Keratinocyte (primary cell): ENCODE measurements at regions not wholly inside any gene's neighbourhood (a gene's known extent, or its start where the extent isn't known, plus 50 kb on each side); places are given as distances from the start of the nearest gene placed in this dataset.

Source experiments
- DNase-seq: peaks from one replicate; pipeline ENCODE4 v3.0.0-alpha.2; 2011; ENCODE audit warnings: low read depth, missing footprints, low spot score
- FAIRE-seq: peaks from 2 replicates; lab custom pipeline; 2011; peaks lifted over from hg19 to GRCh38; lab: Jason Lieb, UNC
- H2AFZ ChIP-seq: 2 replicates; pipeline ENCODE4 v1.6.0; 2012; ENCODE audit warnings: low read length, control low read depth, inconsistent platforms; ENCODE audit not compliant: control insufficient read depth
- H3K27ac ChIP-seq: 2 replicates; pipeline ENCODE4 v1.5.1; 2011; ENCODE audit warnings: low read length; ENCODE audit not compliant: control insufficient read depth, insufficient read depth
- H3K27me3 ChIP-seq: 3 replicates; pipeline ENCODE4 v1.6.0; 2011; ENCODE audit warnings: low read length; ENCODE audit not compliant: control insufficient read depth, insufficient read depth; ENCODE audit errors: extremely low read depth
- H3K36me3 ChIP-seq, 2 experiments: 2 replicates in 1 of 2; 3 replicates in 1 of 2; pipeline ENCODE4 v1.5.1; 2011; ENCODE audit warnings: low read length in 2 of 2, mild to moderate bottlenecking in 1 of 2; ENCODE audit not compliant: control insufficient read depth in 2 of 2, insufficient read depth in 2 of 2; ENCODE audit errors: extremely low read depth in 1 of 2
- H3K4me1 ChIP-seq: 3 replicates; pipeline ENCODE4 v1.5.1; 2011; ENCODE audit warnings: low read length; ENCODE audit not compliant: control insufficient read depth, insufficient read depth; ENCODE audit errors: extremely low read depth
- H3K4me2 ChIP-seq: 3 replicates; pipeline ENCODE4 v1.6.0; 2011; ENCODE audit warnings: low read depth, low read length; ENCODE audit not compliant: control insufficient read depth, insufficient read depth; ENCODE audit errors: extremely low read depth
- H3K4me3 ChIP-seq, 3 experiments: fragments of 200-600 bp in 1 of 3; sonication (generic) in 1 of 3; 2 replicates in 2 of 3; 3 replicates in 1 of 3; pipeline ENCODE4 v1.5.1; 2011 to 2016; ENCODE audit warnings: low read length in 3 of 3, mild to moderate bottlenecking in 3 of 3, control low read depth in 2 of 3, inconsistent platforms in 1 of 3, low read depth in 1 of 3, mixed read lengths in 1 of 3, mixed run types in 1 of 3, moderate library complexity in 1 of 3; ENCODE audit not compliant: control insufficient read depth in 2 of 3, insufficient read depth in 2 of 3; ENCODE audit errors: extremely low read depth in 1 of 3
- H3K79me2 ChIP-seq: 2 replicates; pipeline ENCODE4 v1.6.0; 2012; ENCODE audit warnings: low read length; ENCODE audit not compliant: control insufficient read depth, insufficient read depth
- H3K9ac ChIP-seq: 3 replicates; pipeline ENCODE4 v1.6.0; 2011; ENCODE audit warnings: low read length; ENCODE audit not compliant: control insufficient read depth, insufficient read depth; ENCODE audit errors: extremely low read depth
- H3K9me1 ChIP-seq: 3 replicates; pipeline ENCODE4 v1.6.0; 2011; ENCODE audit warnings: low read length; ENCODE audit not compliant: control insufficient read depth, insufficient read depth; ENCODE audit errors: extremely low read depth
- H3K9me3 ChIP-seq: 2 replicates; pipeline ENCODE4 v1.5.1; 2012; ENCODE audit warnings: low read depth, low read length; ENCODE audit not compliant: control insufficient read depth
- H4K20me1 ChIP-seq: 3 replicates; pipeline ENCODE4 v1.6.0; 2011; ENCODE audit warnings: low read length; ENCODE audit not compliant: control insufficient read depth, insufficient read depth; ENCODE audit errors: extremely low read depth
- EZH2 ChIP-seq: IDR thresholded peaks from one replicate; pipeline ENCODE4 v1.6.1; 2012; ENCODE audit warnings: inconsistent platforms, mild to moderate bottlenecking, low read length, moderate library complexity
- dilution Hi-C: fragments of 300-500 bp; cut with MboI; formaldehyde crosslinking; loops from one replicate; pipeline ENCODE4 v1.7.0; 2020; ENCODE audit warnings: low sequenced_read_pairs; ENCODE audit not compliant: extremely low pct_ligation_motif_present
- TF ChIP-seq, protein P1 (sequence below), 3 experiments: IDR thresholded peaks in 1 of 3; conservative IDR thresholded peaks in 1 of 3; optimal IDR thresholded peaks in 1 of 3; 2 replicates in 2 of 3; 3 replicates in 1 of 3; pipeline versions ENCODE3 to v1.5.1; 2011; ENCODE audit warnings: low read length in 3 of 3, mild to moderate bottlenecking in 3 of 3, moderate library complexity in 2 of 3, control low read depth in 1 of 3, inconsistent platforms in 1 of 3; ENCODE audit not compliant: insufficient read depth in 2 of 3; ENCODE audit errors: extremely low read depth in 1 of 3

DNA sequence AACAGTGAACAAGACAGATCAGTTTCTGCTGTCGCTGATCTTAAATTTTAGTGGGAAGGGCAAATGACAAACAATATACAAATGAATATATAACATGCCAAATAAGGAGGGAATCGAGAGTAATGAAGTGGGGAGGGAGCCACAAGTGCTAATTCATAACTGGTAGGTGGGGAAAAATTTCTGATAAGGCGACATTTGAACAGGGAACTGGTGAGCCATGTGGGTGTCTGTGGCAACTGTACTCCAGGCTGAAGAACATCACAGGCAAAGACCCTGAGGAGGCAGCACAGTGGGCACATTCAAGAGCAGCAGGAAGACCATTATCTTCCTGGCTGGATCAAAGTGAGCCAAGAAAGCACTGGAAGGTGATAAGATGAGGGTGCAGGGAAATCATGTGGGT lies 51.6 kb upstream of the CD28 start:
- no peaks in the 10 kb centered on the region for H3K79me2 ChIP-seq
- dilution Hi-C loops: no loop called here

DNA sequence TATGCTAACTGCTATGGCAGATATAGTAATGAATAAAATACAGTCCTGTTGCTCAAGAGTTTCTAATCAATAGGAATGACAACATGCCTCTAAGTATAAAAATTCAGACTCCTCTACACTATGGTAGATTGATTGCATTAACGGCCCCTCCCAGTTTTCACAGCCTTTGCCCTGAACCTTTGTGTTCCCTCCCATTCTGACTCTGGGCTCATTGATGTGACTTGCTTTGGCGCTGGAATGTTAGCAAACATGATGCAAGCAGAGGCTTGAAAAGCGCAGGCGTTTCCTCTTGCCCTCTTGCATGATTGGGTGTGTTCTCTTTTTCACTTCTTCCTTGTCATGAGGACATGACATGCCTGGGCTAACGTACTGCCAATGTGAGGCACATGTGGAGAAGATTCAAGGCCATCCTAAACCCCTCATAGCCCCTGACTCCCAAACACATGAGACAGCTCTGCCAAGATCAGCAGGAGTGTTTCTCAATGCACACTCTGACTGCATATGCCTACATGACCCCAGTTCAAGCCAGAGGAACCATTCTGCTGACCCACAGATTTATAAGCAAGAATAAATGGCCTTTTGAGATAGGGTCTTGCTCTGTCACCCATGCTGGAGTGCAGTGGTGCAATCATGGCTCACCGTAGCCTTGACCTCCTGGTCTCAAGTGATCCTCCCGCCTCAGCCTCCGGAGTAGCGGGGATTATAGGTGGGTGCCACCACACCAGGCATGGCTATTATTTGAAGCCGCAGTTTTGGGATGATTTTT lies 49.7 kb upstream of the CD28 start:
- Histone ChIP-seq H3K4me1 (peaks cover 14% of the 10 kb centered on the region), H3K9ac (peak overlapping the region; percentile 22), H3K79me2 (no peaks in the 10 kb centered on the region), H3K9me3 (no peaks in the 10 kb centered on the region), H3K9me1 (no peaks in the 10 kb centered on the region), H4K20me1 (no peaks in the 10 kb centered on the region), H3K27me3 (no peaks in the 10 kb centered on the region), H3K27ac (peak overlapping the region; percentile 76), H2AFZ (peak overlapping the region; percentile 90), H3K4me3 (no peak overlapping the region), H3K36me3 (no peaks in the 10 kb centered on the region), H3K4me2 (peak overlapping the region; percentile 29)
- DNase-seq (peak; percentile 73), FAIRE-seq (peak; percentile 99)
- dilution Hi-C loops: no loop called here
- TF ChIP-seq, protein P1, sequence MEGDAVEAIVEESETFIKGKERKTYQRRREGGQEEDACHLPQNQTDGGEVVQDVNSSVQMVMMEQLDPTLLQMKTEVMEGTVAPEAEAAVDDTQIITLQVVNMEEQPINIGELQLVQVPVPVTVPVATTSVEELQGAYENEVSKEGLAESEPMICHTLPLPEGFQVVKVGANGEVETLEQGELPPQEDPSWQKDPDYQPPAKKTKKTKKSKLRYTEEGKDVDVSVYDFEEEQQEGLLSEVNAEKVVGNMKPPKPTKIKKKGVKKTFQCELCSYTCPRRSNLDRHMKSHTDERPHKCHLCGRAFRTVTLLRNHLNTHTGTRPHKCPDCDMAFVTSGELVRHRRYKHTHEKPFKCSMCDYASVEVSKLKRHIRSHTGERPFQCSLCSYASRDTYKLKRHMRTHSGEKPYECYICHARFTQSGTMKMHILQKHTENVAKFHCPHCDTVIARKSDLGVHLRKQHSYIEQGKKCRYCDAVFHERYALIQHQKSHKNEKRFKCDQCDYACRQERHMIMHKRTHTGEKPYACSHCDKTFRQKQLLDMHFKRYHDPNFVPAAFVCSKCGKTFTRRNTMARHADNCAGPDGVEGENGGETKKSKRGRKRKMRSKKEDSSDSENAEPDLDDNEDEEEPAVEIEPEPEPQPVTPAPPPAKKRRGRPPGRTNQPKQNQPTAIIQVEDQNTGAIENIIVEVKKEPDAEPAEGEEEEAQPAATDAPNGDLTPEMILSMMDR (optimal IDR thresholded peaks at IDR 0.05 in 1 of 3, IDR thresholded peaks at IDR 0.05 in 1 of 3, conservative IDR thresholded peaks at IDR 0.05 in 1 of 3; ENCODE audit: extremely low read depth in 1 of 3, insufficient read depth in 2 of 3, low read length in 3 of 3): no peak
- TF ChIP-seq EZH2: no peak

More for the DNA sequence above, 51.6 kb upstream of the CD28 start:
- Histone ChIP-seq H3K4me1 (peaks cover 24% of the 10 kb centered on the region), H3K36me3 (no peaks in the 10 kb centered on the region), H3K27ac (no peak overlapping the region), H3K4me2 (no peak overlapping the region), H2AFZ (no peak overlapping the region), H4K20me1 (no peaks in the 10 kb centered on the region), H3K4me3 (no peak overlapping the region), H3K9me3 (no peaks in the 10 kb centered on the region), H3K9ac (no peak overlapping the region), H3K9me1 (no peaks in the 10 kb centered on the region), H3K27me3 (no peaks in the 10 kb centered on the region)
- DNase-seq (no peak), FAIRE-seq (no peak)
- TF ChIP-seq, protein P1 (optimal IDR thresholded peaks at IDR 0.05 in 1 of 3, IDR thresholded peaks at IDR 0.05 in 1 of 3, conservative IDR thresholded peaks at IDR 0.05 in 1 of 3; ENCODE audit: extremely low read depth in 1 of 3, insufficient read depth in 2 of 3, low read length in 3 of 3): no peak
- no peak for TF ChIP-seq EZH2
